ENCODE measurements at regions not wholly inside any gene's neighbourhood (a gene's known extent, or its start where the extent isn't known, plus 50 kb on each side); places are given as distances from the start of the nearest gene placed in this dataset.

DNA sequence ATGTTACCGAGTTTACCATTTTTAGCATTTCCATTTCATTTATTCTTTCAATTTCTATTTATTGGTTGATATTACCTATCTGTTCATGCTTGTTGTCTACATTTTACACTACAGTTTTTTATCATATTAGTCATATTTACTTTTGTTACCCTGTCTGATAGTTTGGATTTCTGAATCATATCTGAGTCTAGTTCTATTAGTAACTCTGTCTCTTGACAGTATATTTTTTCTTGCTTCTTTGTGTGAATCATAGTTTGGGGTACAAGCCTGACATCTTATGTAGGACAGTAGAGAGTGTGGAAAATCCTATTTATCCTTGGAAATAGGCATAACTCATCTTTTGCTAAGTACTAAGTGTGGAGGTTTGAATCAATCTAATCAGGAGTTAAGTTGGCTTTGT, 263.9 kb upstream of the SESN3 start:
- in situ Hi-C loops (cut with HindIII; ENCODE audit: low sequenced_read_pairs), result no loop called here

- in situ Hi-C loops (cut with HindIII; ENCODE audit: low sequenced_read_pairs), result no loop called here
These were observed 263.2 kb upstream of the SESN3 start for GRCh38 chr11:95494167-95494566.

DNA sequence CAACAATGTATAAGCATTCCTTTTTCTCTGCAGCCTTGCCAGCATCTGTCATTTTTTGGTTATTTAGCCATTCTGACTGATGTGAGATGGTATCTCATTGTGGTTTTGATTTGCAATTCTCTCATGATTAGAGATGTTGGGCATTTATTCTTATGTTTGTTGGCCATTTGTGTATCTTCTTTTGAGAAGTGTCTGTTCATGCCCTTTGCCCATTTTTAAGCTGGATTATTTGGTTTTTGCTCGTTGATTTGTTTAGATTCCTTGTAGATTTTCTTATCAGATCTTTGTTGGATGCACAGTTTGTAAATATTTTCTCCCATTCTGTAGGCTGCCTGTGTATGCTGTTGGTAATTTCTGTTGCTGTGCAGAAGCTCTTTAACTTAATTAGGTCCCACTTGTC, 259.6 kb upstream of the SESN3 start:
- in situ Hi-C loops (cut with HindIII; ENCODE audit: low sequenced_read_pairs), result no loop called here

DNA sequence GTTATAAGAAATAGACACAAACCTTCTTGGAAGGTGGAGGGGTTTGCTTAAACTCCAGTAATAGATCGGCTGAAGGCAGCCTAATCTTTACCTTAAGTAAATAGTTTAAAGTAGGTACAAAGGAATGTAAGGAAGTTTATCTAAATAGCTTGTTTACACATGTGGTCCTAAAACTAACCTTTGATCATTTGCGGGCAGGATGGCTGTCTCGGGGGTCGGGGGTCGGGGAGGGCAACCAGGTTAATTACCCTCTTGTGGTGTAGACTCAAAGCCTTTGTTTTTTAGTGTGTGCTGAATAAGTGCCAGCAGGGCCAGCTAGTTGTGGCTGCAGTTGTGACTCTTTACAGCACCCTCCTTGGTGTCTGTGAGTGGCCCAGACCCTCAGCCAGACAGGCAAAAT, 256.9 kb upstream of the SESN3 start:
- in situ Hi-C loops (cut with HindIII; ENCODE audit: low sequenced_read_pairs), result no loop called here

- in situ Hi-C loops (cut with HindIII; ENCODE audit: low sequenced_read_pairs), result no loop called here
These were observed 256.4 kb upstream of the SESN3 start for GRCh38 chr11:95487391-95487790.

DNA sequence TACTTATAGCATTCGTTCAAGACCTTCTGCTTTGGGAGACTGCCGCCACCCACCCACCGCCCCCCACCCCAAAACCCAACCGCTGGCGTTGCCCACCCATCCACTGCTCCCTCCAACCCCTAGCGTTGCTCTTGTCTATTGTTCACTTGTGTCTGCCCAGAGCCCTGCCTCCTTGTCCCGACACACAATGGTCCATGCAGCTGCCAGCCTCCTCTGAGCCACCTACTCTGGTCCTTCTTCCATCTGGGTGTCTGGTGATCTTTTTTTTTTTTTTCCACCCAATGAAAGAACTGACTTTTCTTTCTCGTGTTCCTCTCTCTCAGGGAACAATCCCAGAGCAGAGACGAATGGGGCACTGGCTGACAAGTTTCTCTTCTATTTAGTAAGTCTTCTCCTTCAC, 256.0 kb upstream of the SESN3 start:
- in situ Hi-C loops (cut with HindIII; ENCODE audit: low sequenced_read_pairs), result no loop called here

- in situ Hi-C loops (cut with HindIII; ENCODE audit: low sequenced_read_pairs), result no loop called here
These were observed 255.5 kb upstream of the SESN3 start for GRCh38 chr11:95486466-95486865.

GRCh38 chr11:95485115-95485900, 254.3 kb upstream of the SESN3 start:
- in situ Hi-C loops (cut with HindIII; ENCODE audit: low sequenced_read_pairs), result no loop called here

- in situ Hi-C loops (cut with HindIII; ENCODE audit: low sequenced_read_pairs), result no loop called here
These were observed 252.3 kb upstream of the SESN3 start for GRCh38 chr11:95483339-95483738.

DNA sequence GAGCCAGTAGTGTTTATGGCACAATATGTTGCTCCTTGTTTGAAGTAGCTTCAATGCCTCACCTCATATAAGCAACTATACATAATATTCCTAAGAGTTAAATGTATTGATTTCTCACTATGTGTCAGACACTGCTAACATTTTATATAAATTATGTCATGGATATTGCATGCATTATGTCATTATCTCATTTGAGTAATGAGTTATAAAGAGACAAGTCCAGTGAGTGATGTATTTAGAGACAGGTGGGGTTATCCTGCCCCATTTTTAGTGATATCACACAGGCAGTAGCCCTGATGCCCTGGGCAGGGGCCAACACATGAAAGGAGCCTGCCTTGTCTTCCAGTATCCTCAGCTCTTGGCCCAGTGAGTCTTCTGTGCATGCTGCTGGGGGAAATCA, 247.0 kb upstream of the SESN3 start:
- in situ Hi-C loops (cut with HindIII; ENCODE audit: low sequenced_read_pairs), result no loop called here

DNA sequence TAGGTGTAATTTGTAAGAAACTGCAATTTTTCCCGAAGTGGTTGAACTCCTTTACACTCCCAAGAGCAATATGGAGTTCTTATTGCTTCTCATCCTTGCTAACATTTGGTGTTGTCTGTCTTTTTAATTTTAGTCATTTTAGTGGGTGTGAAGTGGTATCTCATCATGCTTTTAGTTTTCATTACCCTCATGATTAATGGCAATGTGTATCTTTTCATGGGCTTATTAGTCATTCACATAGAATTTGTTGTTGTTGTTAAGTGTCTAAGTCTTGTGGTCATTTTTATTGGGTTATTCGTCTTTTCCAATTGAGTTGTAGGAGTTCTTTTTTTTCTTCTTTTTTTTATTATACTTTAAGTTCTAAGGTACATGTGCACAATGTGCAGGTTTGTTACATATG, 238.3 kb upstream of the SESN3 start:
- in situ Hi-C loops (cut with HindIII; ENCODE audit: low sequenced_read_pairs), result no loop called here

DNA sequence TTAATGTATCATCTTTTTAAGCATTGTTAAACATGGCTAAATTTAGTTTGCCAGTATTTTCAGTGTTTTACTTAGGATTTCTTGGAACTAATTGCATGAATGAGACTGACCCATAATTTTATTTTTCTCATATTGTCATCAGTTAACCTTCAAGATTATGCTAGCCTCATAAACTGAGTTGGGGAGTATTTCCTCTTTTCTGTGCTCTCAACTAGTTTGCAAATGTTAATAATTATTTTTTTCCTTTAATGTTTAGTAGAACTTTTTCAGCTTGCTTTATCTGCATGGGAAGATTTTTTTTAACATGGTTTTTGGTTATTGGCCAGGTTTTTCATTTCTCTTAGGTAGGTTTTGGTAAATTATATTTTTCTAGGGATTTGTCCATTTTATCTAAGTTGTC, 235.4 kb upstream of the SESN3 start:
- in situ Hi-C loops (cut with HindIII; ENCODE audit: low sequenced_read_pairs), result no loop called here

DNA sequence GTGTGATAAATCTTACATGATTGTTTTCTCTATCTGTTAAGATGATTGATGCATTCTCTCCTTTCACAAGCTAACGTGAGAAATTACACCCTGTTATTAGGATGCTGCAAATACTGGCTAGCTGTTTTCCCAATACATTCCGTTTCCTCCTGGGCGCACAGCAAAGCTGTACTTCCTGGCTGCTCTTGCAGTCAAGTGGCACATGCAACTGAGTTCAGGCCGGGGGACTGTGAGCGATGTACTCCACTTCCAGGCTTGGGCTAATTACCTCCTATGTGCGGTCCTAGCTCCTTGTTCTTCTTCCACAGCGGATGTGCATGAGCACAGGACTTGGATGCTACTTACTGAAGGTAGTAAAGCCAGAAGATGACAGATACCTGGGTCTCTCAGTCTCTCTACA, 234.9 kb upstream of the SESN3 start:
- in situ Hi-C loops (cut with HindIII; ENCODE audit: low sequenced_read_pairs), result no loop called here

DNA sequence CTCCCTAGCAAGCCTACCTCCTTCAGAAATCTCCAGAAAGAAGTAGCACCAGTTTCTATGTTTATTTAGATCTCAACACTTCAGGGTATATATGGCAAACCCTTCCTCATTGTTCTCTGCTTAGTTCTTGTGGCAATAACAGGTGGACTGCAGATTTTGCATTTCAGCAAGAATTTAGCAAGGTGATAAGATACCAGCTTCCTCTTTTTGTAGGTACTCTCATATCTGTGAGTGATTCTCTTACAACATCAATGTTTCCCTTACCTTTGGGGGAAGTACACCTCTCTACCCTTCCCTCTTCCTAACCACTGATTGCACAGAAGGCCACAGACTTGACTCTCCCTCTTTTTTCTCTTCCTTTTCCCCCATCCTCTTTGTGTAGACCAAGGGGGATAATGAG, 230.9 kb upstream of the SESN3 start:
- in situ Hi-C loops (cut with HindIII; ENCODE audit: low sequenced_read_pairs), result no loop called here

DNA sequence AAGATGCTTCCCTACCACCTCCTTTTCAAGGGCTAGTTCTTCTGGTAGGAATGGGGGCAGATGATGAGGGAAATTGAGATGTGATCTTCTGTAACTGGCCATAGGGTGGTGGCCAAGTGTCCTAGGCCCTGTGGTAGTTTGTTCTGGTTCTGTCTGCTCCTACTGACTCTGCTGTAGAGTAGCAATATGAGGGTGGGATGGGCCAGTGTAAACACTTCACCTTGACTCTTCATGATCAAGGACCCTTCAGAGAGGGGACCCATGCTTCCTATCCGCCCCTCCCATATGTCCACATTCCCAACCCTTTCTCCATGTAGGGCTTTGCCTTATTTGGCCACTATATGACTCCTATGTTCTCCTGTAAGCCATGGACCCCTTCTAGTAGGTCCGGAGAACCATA, 230.3 kb upstream of the SESN3 start:
- in situ Hi-C loops (cut with HindIII; ENCODE audit: low sequenced_read_pairs), result no loop called here

DNA sequence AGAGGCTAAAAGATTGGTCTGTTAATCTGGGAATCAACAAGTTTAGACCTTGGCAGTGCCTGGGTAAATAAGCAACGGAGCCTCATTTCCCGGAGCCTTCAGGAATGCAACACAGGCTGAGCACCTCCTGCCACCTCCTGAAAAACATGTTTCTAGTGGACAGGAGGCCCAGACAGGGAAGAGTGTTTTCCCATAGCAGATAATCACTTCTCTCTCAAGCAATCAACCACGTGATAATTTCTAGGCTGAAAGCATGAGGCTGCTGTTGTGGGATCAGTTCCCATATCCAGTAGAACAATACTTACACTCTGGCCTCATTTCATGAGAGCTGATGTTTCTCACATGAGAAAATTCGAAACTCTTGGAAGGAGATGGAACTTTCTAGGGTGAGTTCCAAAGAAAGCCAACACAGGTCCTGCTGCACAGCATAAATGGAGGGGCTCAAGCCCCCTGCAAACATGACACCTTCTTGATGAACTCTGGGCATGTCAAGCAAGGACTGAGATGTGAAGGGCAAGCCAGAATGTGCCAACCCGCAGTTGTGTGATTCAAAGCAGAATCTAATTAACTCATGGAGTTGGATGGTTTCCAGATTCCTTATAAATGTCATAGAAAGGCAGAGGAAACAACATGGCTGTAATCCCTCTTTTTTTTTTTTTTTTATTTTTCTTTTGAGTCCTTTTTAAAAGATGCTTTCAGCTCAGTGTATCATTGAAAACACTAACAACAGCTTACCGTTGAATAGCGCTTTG, 228.5 kb upstream of the SESN3 start:
- in situ Hi-C loops (cut with HindIII; ENCODE audit: low sequenced_read_pairs), result no loop called here

DNA sequence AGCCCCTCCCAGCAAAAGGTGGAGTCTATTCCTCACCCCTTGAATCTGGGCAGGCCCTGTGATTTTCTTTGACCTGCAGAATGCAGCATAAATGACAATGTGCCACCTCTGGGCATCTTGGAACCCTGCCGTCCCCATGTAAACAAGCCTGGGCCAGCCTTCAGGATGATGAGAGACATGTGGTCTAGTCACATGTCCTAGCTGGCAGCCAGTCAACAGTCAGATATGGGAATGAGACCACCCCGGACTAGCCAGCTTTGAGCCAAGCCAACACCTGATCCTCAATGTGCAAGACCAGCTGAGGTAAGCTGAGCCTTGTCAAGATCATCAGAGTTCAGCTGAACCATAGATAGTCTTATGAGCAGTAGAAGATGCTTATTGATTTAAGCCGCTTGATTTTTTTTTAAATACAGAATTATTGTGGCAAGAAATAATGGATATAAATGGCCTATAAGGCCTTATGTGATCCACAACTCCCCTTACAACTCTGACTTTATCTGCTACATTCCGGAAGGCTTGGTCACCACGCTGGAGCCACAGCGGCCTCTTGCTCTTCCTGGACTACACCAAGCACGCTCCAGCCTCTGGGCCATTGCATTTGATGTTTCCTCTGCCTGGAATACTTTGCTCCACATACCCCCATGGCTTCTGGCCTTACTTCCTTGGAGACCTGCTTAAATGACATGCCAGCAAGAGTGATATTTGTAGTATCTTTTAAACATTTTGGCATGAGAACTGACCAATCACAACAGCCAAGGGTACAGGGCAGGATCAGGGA, 225.9 kb upstream of the SESN3 start:
- in situ Hi-C loops (cut with HindIII; ENCODE audit: low sequenced_read_pairs), result no loop called here

- in situ Hi-C loops (cut with HindIII; ENCODE audit: low sequenced_read_pairs), result no loop called here
These were observed 224.4 kb upstream of the SESN3 start for GRCh38 chr11:95455228-95455970.

DNA sequence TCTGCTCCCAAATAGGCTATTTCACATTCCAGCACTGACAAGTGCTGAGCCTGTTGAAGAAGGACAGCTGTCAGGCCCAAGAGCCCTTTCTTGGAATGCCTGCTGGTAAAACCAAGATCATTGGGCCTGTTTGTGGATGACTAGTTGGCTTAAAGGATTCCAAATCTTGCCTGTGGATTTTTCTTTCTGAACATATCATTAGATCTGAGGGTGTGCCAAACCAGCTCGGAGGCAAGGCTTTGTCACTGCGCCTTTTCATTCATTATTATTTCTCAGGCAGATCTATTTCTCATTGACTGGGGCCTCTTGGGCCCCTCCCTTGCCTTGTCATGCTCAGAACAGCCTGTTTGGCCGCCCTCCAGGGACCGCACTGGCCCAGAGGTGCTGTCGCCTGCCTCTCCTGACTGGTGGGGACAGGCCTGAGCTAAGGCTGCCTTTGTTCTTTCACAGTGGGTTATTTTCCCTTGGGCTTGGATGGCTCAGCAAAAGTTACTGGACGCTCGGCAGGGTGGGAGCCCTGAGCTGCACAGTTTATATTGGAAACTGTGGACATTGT, 222.7 kb upstream of the SESN3 start:
- in situ Hi-C loops (cut with HindIII; ENCODE audit: low sequenced_read_pairs), result no loop called here

DNA sequence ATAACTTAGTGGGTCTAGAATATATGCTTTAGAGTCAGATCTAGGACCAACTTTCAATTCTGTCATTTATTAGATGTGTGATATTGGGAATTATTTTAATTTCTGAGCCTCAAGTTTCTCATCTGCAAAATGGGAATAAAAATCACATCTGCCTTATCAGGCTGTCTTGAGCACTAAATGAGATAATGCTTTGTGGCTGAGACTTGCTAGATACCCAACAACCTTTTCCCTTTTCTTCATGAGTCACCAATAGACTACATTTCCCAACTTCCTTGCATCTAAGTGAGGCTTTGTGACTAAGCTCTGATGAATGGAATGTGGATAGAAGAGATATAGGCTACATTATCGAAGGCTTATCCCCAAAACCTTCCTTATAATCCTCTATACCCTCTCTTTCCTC, 220.7 kb upstream of the SESN3 start:
- in situ Hi-C loops (cut with HindIII; ENCODE audit: low sequenced_read_pairs), result no loop called here

GRCh38 chr11:95451261-95451660, 220.3 kb upstream of the SESN3 start:
- in situ Hi-C loops (cut with HindIII; ENCODE audit: low sequenced_read_pairs), result no loop called here

Measured in DLD1 (cell line).